Thyroid gland (tissue), 4 donors: ENCODE measurements at regions not wholly inside any gene's neighbourhood (a gene's known extent, or its start where the extent isn't known, plus 50 kb on each side); places are given as distances from the start of the nearest gene placed in this dataset.
"Not testable (repeated sequence)": the region's sequence is repeated elsewhere in the genome, so short reads cannot be mapped to it uniquely, and the experiment has no call there.

Experiments used
- DNase-seq, 2 donors: peaks; one replicate each; pipeline ENCODE4 v3.0.0-alpha.2; 2019
- H3K27ac ChIP-seq, 3 donors: fragments of 200-600 bp; sonication (generic); 1 replicate in 2 of 3; 2 replicates in 1 of 3; pipeline ENCODE4 v1.5.1; 2016 to 2019; ENCODE audit warnings: mild to moderate bottlenecking in 1 of 3, moderate library complexity in 1 of 3
- H3K27me3 ChIP-seq: fragments of 200-600 bp; sonication (generic); one replicate; pipeline ENCODE4 v1.5.1; 2019
- H3K36me3 ChIP-seq, 2 donors: fragments of 200-600 bp; sonication (generic); one replicate each; pipeline ENCODE4 v1.5.1; 2016 to 2019
- H3K4me1 ChIP-seq, 2 donors: fragments of 200-600 bp; sonication (generic); one replicate each; pipeline ENCODE4 v1.5.1; 2017 to 2019
- H3K4me3 ChIP-seq, 3 donors: fragments of 200-600 bp; sonication (generic); replicated peaks in 1 of 3; 1 replicate in 2 of 3; 2 replicates in 1 of 3; pipeline ENCODE4 v1.5.1; 2016; ENCODE audit warnings: mild to moderate bottlenecking in 1 of 3
- H3K9me3 ChIP-seq: fragments of 200-600 bp; sonication (generic); one replicate; pipeline ENCODE4 v1.5.1; 2017
- CTCF ChIP-seq, 6 experiments: fragments of 200-600 bp in 3 of 6; fragments of 450-650 bp in 3 of 6; sonication (generic) in 3 of 6; IDR thresholded peaks; one replicate each; pipeline ENCODE4 v1.5.1; 2016 to 2019; ENCODE audit warnings: antibody characterized with exemption in 6 of 6, mild to moderate bottlenecking in 2 of 6, inconsistent platforms in 1 of 6, moderate library complexity in 1 of 6
- POLR2A ChIP-seq, 2 donors: fragments of 450-650 bp; IDR thresholded peaks; one replicate each; pipeline ENCODE4 v1.6.1; 2017; ENCODE audit warnings: antibody characterized with exemption in 2 of 2, mild to moderate bottlenecking in 2 of 2, moderate library complexity in 1 of 2
- WGBS, 2 donors: methylation state at CpG; one replicate each; pipeline ENCODE4 v1.1.5; 2017; 5-methylcytosine and 5-hydroxymethylcytosine counted together
- intact Hi-C: fragments of 100-400 bp; cut with DNase I; formaldehyde crosslinking; loops from one replicate; pipeline ENCODE4 v1.15.1; 2023

- Histone ChIP-seq H3K4me1 (peaks cover 25 to 29% of the 10 kb centered on the region in 2 donors), H3K27ac (peak overlapping the region; percentile 53 to 89 (median 88)), H3K9me3 (no peaks in the 10 kb centered on the region), H3K4me3 (no peak overlapping the region), H3K27me3 (no peaks in the 10 kb centered on the region), H3K36me3 (no peaks in the 10 kb centered on the region)
- DNase-seq = no peak
- intact Hi-C loops = no loop called here
- peak in 1 of 6 experiments; percentile 5 for TF ChIP-seq CTCF (IDR thresholded peaks at IDR 0.05)
- TF ChIP-seq POLR2A (IDR thresholded peaks at IDR 0.05) = no peak
- WGBS, 2 donors = 42 to 46% methylated on average over 4 of the region's 4 CpGs
Measured at GRCh38 chr3:88283242-88283592, 133.5 kb downstream of the C3orf38 start.

- Histone ChIP-seq H3K9me3 (no peaks in the 10 kb centered on the region), H3K27me3 (no peaks in the 10 kb centered on the region), H3K27ac (no peak overlapping the region), H3K36me3 (no peaks in the 10 kb centered on the region), H3K4me1 (peaks cover 0 to 6% of the 10 kb centered on the region in 2 donors), H3K4me3 (no peak overlapping the region)
- intact Hi-C loops = no loop called here
- TF ChIP-seq POLR2A (IDR thresholded peaks at IDR 0.05) (no peak), CTCF (IDR thresholded peaks at IDR 0.05) (no peak)
- DNase-seq = no peak
Measured at GRCh38 chr3:88291486-88291885, 141.7 kb downstream of the C3orf38 start.

GRCh38 chr3:88298189-88298588 is 148.4 kb downstream of the C3orf38 start:
- H3K4me3 ChIP-seq = no peak overlapping the region
- intact Hi-C loops = no loop called here
- no peak for TF ChIP-seq CTCF (IDR thresholded peaks at IDR 0.05)
- TF ChIP-seq POLR2A (IDR thresholded peaks at IDR 0.05) = no peak
- H3K36me3 ChIP-seq = no peaks in the 10 kb centered on the region
- no peaks in the 10 kb centered on the region for H3K9me3 ChIP-seq
- H3K4me1 ChIP-seq = no peaks in the 10 kb centered on the region
- DNase-seq = no peak
- H3K27ac ChIP-seq = no peak overlapping the region
- 35 to 36% methylated on average over 3 of the region's 3 CpGs for WGBS, 2 donors
- no peaks in the 10 kb centered on the region for H3K27me3 ChIP-seq

GRCh38 chr3:88301273-88301995 is 151.7 kb downstream of the C3orf38 start:
- intact Hi-C loops = no loop called here
- no peaks in the 10 kb centered on the region for H3K9me3 ChIP-seq
- no peaks in the 10 kb centered on the region for H3K27me3 ChIP-seq
- no peaks in the 10 kb centered on the region for H3K4me1 ChIP-seq
- DNase-seq = no peak
- H3K36me3 ChIP-seq = no peaks in the 10 kb centered on the region
- no peak overlapping the region for H3K27ac ChIP-seq
- WGBS, 2 donors = 94 to 96% methylated on average over 3 of the region's 3 CpGs
- TF ChIP-seq CTCF (IDR thresholded peaks at IDR 0.05) (no peak), POLR2A (IDR thresholded peaks at IDR 0.05) (no peak)
- H3K4me3 ChIP-seq = no peak overlapping the region

GRCh38 chr3:88301996-88302393 is 152.2 kb downstream of the C3orf38 start:
- Histone ChIP-seq H3K27ac (no peak overlapping the region), H3K4me3 (no peak overlapping the region), H3K27me3 (no peaks in the 10 kb centered on the region), H3K4me1 (no peaks in the 10 kb centered on the region), H3K36me3 (no peaks in the 10 kb centered on the region), H3K9me3 (no peaks in the 10 kb centered on the region)
- DNase-seq = no peak
- intact Hi-C loops = no loop called here
- TF ChIP-seq POLR2A (IDR thresholded peaks at IDR 0.05) = no peak

GRCh38 chr3:88303331-88303904 is 153.7 kb downstream of the C3orf38 start:
- H3K27me3 ChIP-seq, DNase-seq, H3K27ac ChIP-seq, H3K36me3 ChIP-seq, H3K4me3 ChIP-seq, H3K9me3 ChIP-seq, intact Hi-C loops, H3K4me1 ChIP-seq: not testable (repeated sequence)
- WGBS, 2 donors = 90 to 96% methylated on average over 21 to 28 of the region's 30 CpGs
